IgD-negative memory B cell (primary cell): ENCODE measurements at regions not wholly inside any gene's neighbourhood (a gene's known extent, or its start where the extent isn't known, plus 50 kb on each side); places are given as distances from the start of the nearest gene placed in this dataset.

Experiments
- H3K27ac Mint-ChIP-seq, 3 donors: one replicate each; pipeline ENCODE4 v1.8.0; 2020 to 2022; ENCODE audit warnings: mild to moderate bottlenecking in 3 of 3, mixed read lengths in 3 of 3, moderate library complexity in 1 of 3
- H3K27me3 Mint-ChIP-seq: one replicate; pipeline ENCODE4 v1.8.0; 2021; ENCODE audit warnings: mixed read lengths
- H3K36me3 Mint-ChIP-seq: one replicate; pipeline ENCODE4 v1.8.0; 2020; ENCODE audit warnings: mild to moderate bottlenecking, mixed read lengths
- H3K4me1 Mint-ChIP-seq, 3 donors: one replicate each; pipeline ENCODE4 v1.8.0; 2020 to 2022; ENCODE audit warnings: mixed read lengths in 3 of 3, mild to moderate bottlenecking in 1 of 3
- H3K4me3 Mint-ChIP-seq, 4 donors: one replicate each; pipeline ENCODE4 v1.8.0; 2020 to 2022; ENCODE audit warnings: mild to moderate bottlenecking in 4 of 4, mixed read lengths in 4 of 4, moderate library complexity in 3 of 4
- H3K9me3 Mint-ChIP-seq, 3 donors: one replicate each; pipeline ENCODE4 v1.8.0; 2020 to 2021; ENCODE audit warnings: mixed read lengths in 3 of 3, mild to moderate bottlenecking in 1 of 3

DNA sequence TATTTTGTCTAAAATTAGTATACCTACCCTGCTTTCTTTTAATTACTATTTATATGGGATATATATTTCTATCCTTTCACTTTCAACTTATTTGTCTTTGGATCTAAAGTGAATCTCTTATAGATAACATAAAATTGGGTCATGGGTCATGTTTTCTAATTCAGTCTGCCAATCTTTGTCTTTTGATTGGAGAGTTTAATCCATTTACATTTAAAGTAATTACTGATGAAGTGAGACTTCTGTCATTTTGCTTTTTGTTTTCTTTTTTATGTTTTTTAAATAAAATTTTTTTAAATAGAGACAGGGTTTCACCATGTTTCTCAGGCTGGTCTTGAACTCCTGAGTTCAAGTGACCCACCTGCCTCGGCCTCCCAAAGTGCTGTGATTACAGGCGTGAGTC lies 50.5 kb upstream of the PRDM1 start:
- H3K27me3 Mint-ChIP-seq: peaks cover 2% of the 10 kb centered on the region

DNA sequence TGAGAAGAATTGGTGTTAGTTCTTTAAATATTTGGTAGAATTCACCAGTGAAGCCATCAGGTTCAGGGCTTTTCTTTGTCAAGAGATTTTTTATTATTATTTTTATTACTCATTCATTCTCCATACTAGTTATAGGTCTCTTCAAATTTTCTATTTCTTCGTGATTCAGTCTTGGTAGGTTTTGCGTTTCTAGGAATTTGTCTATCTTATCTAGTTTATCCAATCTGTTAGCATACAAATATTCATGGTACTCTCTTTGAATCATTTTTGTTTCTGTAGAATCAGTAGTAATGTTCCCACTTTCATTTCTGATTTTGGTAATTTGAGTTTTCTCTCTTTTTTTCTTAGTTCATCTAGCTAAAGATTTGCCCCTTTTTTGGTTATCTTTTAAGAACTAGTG lies 52.3 kb upstream of the PRDM1 start:
- no peaks in the 10 kb centered on the region for H3K4me1 Mint-ChIP-seq
- peaks cover 0 to 17% (median 12%) of the 10 kb centered on the region in 3 donors for H3K9me3 Mint-ChIP-seq
- no peak overlapping the region for H3K27ac Mint-ChIP-seq
- peaks cover 2% of the 10 kb centered on the region for H3K36me3 Mint-ChIP-seq
- H3K4me3 Mint-ChIP-seq: no peak overlapping the region
- H3K27me3 Mint-ChIP-seq: peaks cover 2% of the 10 kb centered on the region

More for the DNA sequence above, 50.5 kb upstream of the PRDM1 start:
- peaks cover 0 to 17% (median 12%) of the 10 kb centered on the region in 3 donors for H3K9me3 Mint-ChIP-seq
- H3K27ac Mint-ChIP-seq: no peak overlapping the region
- H3K4me1 Mint-ChIP-seq: no peaks in the 10 kb centered on the region
- no peak overlapping the region for H3K4me3 Mint-ChIP-seq
- peaks cover 2% of the 10 kb centered on the region for H3K36me3 Mint-ChIP-seq

DNA sequence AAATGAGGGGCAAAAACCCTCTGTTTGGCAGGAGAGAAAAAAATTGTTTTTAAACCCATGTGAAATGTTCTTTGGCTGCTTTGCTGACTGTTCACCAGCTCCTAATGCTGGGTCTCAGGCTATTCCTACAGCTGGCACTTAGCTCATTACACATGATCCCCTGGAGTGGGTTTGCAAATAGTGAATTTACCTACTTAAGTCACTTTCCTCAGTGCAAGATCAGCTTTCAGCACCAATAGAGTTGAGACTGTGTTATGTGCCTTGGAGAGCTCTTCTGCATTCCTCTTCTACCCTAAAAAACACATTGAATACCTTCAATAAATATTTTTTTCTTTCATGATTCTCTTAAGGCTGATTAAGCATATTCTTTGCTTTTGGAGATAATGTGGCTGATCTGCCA lies 58.4 kb upstream of the PRDM1 start:
- H3K4me3 Mint-ChIP-seq: no peak overlapping the region
- no peaks in the 10 kb centered on the region for H3K9me3 Mint-ChIP-seq
- H3K36me3 Mint-ChIP-seq: peaks cover 2% of the 10 kb centered on the region
- H3K4me1 Mint-ChIP-seq: peaks cover 0 to 9% (median 2%) of the 10 kb centered on the region in 3 donors
- no peak overlapping the region for H3K27ac Mint-ChIP-seq
- peaks cover 10% of the 10 kb centered on the region for H3K27me3 Mint-ChIP-seq

DNA sequence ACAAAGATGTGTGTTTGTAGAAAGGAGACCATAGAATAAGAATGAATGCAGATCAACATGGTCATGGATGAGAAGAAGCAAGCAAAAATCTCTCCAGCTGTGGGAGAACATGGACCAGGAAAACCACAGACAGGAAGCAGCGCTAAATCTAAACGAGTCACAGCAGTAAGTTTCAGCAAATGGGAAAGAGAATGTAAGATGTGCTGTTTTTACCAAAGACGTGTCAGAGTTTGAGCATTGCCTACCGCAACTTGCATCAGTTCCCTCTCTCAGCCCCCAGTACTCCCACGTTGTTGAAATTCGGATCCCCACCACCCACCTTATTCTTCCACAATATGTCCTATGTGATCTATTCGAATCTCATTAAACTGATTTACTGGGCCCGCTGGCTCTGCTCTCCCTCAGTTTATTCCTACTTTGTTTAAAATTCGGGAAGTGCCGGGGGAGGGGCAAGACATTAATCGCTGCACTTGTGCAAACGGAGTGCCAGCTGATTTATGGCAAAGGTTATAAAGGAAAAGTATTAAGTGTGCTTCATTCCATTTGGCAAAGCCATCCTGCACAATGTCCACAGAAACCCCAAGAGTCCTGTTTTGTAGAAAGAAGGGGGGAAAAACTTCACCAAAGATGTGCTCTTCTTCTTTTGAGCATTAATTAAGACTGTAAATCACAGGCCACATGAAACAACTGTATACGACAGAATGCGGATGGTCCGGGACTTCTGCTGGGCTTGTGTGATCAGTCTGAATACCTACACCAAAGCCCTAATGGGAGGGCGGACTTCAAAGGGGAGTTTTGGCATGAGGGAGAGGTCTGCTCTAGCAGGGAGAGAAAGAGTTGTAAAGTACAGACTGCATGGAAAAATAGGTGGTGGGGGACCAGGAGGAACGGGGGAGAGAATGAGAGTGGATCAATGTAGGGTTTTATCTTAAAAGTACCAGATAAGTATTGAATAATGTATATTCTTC lies 59.1 kb upstream of the PRDM1 start:
- Mint-ChIP-seq H3K4me3 (no peak overlapping the region), H3K27ac (no peak overlapping the region), H3K9me3 (no peaks in the 10 kb centered on the region), H3K4me1 (peaks cover 0 to 9% (median 2%) of the 10 kb centered on the region in 3 donors), H3K36me3 (peaks cover 2% of the 10 kb centered on the region), H3K27me3 (peaks cover 10% of the 10 kb centered on the region)

DNA sequence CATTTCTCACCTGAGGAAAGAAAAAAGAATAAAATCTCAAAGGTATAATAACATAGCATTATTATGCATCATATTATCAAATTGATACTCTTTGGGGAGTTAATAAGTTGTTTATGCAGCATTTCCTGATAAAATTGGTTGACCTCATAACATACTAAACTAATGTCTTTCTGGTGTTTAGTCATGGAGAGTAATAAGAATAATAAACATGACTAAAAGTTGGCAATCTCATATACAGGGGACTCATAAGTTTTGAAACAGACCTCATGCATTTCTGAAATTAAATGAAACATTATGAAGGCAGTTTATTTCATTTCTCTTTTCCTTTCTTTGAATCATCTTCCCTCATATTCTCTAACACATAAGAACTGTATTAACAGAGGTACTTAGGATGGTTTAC lies 60.5 kb upstream of the PRDM1 start:
- H3K36me3 Mint-ChIP-seq: peaks cover 2% of the 10 kb centered on the region
- H3K9me3 Mint-ChIP-seq: no peaks in the 10 kb centered on the region
- H3K27ac Mint-ChIP-seq: no peak overlapping the region
- H3K27me3 Mint-ChIP-seq: peaks cover 10% of the 10 kb centered on the region
- H3K4me3 Mint-ChIP-seq: no peak overlapping the region
- peaks cover 0 to 9% (median 2%) of the 10 kb centered on the region in 3 donors for H3K4me1 Mint-ChIP-seq

DNA sequence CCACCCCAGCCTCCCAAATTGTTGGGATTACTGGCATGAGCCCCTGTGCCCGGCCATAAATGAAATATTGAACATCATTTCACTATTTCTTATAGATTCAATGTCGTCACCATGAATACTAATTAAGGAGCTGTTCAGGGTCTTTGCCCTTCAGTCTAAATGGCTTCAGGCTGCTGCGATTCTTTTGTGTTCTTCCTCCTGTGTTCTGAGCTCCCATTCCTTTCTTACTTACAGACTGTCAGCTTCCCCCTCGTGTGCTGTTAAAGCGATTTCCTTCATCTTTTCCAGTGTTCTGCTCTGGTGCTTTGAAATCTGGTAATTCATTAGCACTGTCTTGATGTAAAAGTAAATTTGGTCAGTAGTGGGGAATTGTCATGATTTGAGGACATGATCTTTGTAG lies 63.3 kb upstream of the PRDM1 start:
- no peak overlapping the region for H3K4me3 Mint-ChIP-seq
- peaks cover 0 to 9% (median 2%) of the 10 kb centered on the region in 3 donors for H3K4me1 Mint-ChIP-seq
- H3K27me3 Mint-ChIP-seq: peaks cover 10% of the 10 kb centered on the region
- H3K27ac Mint-ChIP-seq: no peak overlapping the region
- peaks cover 2% of the 10 kb centered on the region for H3K36me3 Mint-ChIP-seq
- H3K9me3 Mint-ChIP-seq: no peaks in the 10 kb centered on the region

DNA sequence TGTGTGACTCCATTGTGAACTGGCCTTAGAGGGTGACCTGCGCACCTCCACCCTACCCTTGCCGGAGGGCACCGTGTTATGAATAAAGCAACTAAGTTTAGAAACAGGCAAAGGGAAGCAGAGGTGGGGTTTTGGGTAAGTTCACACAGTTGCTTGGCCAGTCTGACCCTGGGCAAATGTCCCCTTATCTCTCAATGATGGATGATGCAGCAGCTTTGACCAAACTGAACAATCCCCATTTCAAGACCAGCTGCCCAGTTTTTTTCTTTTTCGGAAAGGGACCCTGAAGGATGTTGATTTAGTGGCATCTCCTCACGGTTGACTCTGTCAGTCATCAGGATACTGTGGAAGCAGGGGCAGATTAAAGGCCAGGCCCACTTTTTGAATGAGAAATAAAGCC lies 68.7 kb upstream of the PRDM1 start:
- H3K36me3 Mint-ChIP-seq: peaks cover 2% of the 10 kb centered on the region
- no peaks in the 10 kb centered on the region for H3K9me3 Mint-ChIP-seq
- H3K27ac Mint-ChIP-seq: no peak overlapping the region
- no peak overlapping the region for H3K4me3 Mint-ChIP-seq
- H3K4me1 Mint-ChIP-seq: no peaks in the 10 kb centered on the region
- H3K27me3 Mint-ChIP-seq: peaks cover 1% of the 10 kb centered on the region

DNA sequence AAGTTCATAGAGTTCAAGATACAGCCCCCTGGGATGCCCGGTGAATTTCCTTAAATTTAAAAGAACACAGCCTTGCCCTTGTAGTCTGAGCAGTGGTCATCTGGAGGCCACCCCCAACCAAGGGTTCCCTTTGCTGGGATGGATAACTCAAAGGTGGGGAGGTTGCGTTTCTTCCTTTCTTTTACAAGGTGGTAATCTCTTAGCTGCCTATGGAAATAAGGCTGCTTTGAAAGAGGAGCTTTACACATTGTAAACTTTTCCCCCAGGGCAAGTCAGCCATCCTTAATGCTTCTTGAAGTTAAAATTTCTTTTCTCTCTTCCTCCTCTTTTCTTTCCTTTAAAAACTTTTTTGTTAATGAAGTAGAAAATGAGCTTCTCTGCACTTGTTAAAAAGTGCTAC lies 71.2 kb upstream of the PRDM1 start:
- no peak overlapping the region for H3K27ac Mint-ChIP-seq
- no peaks in the 10 kb centered on the region for H3K9me3 Mint-ChIP-seq
- H3K36me3 Mint-ChIP-seq: no peaks in the 10 kb centered on the region
- no peak overlapping the region for H3K4me3 Mint-ChIP-seq
- peaks cover 1% of the 10 kb centered on the region for H3K27me3 Mint-ChIP-seq
- H3K4me1 Mint-ChIP-seq: no peaks in the 10 kb centered on the region

DNA sequence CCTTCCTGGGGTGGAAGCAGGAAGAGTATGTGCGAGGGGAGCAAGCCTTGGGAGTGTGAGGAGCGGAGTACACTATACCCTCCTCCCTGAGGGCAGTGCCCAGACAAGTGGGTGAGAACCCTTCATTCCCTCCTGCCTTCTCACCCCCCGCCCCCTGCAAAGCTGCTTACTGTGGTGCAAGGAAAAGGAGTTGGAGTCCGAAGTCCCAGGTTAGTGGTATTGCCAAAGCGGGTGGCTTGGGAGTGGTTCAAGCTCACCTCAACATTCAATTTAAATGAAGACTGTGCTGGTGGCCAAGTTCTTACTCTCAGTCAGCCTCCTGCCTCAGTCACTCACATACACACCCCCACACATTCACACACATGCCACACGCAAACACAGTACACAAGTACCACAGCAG lies 74.7 kb upstream of the PRDM1 start:
- Mint-ChIP-seq H3K4me1 (no peaks in the 10 kb centered on the region), H3K9me3 (no peaks in the 10 kb centered on the region), H3K27me3 (peaks cover 3% of the 10 kb centered on the region), H3K27ac (no peak overlapping the region), H3K36me3 (peaks cover 2% of the 10 kb centered on the region), H3K4me3 (no peak overlapping the region)

DNA sequence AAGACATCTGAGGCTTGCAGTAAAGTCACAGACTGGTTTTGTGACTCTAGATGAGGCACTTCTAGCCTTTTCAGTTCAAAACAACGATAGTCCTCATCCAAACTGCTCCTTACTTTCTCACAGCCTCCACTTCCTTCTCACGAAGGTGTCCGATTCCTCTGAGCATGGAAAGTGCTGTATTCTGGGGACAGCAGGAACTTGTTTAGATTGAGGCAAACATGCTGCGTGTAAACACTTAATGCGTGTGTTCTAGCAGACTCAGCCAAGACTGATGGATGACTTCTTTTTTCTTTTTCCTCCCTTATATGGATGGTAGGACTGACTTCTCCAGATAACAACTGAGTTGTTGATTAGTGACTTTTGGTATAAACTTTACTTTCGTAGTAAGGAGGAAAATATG lies 80.2 kb upstream of the PRDM1 start:
- Mint-ChIP-seq H3K9me3 (no peaks in the 10 kb centered on the region), H3K27ac (no peak overlapping the region), H3K4me1 (no peaks in the 10 kb centered on the region), H3K4me3 (no peak overlapping the region), H3K27me3 (peaks cover 6% of the 10 kb centered on the region), H3K36me3 (peaks cover 5% of the 10 kb centered on the region)

DNA sequence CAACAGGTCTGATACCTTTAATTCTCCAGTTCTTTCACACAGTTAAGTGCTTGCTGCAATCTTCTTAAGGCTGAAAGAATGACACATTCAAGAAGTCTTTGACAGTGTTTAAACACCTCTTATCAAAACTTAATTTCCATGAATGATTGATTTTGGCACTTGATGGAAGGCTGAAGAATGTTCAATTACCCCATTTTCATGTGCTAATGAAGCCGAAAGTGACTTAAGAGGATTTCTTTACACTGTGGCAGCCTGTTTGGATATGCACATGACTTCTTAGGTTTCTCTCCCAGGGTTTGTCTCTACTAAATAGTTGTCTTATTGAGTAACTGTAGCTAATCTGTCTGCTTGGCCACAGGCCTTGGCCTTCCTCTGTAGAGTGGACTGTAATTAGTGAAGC lies 81.1 kb upstream of the PRDM1 start:
- Mint-ChIP-seq H3K4me1 (no peaks in the 10 kb centered on the region), H3K27me3 (peaks cover 9% of the 10 kb centered on the region), H3K9me3 (no peaks in the 10 kb centered on the region), H3K4me3 (no peak overlapping the region), H3K27ac (no peak overlapping the region), H3K36me3 (peaks cover 5% of the 10 kb centered on the region)

DNA sequence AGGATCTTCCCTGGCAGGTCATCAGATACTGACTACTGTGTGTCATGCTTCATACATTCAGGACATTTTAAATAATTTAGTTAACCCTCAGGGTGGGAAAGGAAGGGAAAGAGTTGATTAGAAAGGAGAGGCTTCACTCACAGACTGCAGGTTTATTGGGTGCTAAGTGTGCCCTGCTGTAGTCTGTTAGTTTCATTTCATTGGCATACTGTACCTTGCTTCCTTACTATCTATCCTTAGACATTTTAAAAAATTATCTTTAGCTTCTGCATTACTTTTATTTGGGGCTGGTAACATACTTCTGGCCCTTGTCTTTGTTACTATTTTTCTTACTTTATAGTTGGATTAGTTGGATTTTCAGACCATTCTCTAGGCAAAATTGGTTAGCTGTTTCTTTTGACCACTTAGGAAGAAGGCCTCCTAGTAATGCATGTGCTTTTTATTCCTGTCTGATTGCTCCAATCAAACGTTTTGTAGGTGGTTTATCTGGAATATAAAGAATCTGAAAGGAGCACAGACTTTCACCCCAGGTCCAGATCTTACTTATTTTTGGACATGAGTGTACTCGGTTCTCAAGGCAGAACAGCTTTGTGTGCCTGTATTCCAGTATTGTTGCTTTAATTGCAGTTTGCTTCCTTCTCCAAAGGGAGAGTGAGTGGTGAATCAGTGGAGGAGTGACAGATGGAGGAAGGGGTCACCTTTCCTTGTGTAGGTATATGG lies 82.7 kb upstream of the PRDM1 start:
- peaks cover 12% of the 10 kb centered on the region for H3K27me3 Mint-ChIP-seq
- H3K9me3 Mint-ChIP-seq: no peaks in the 10 kb centered on the region
- H3K27ac Mint-ChIP-seq: no peak overlapping the region
- peaks cover 5% of the 10 kb centered on the region for H3K36me3 Mint-ChIP-seq
- H3K4me3 Mint-ChIP-seq: no peak overlapping the region
- H3K4me1 Mint-ChIP-seq: no peaks in the 10 kb centered on the region

DNA sequence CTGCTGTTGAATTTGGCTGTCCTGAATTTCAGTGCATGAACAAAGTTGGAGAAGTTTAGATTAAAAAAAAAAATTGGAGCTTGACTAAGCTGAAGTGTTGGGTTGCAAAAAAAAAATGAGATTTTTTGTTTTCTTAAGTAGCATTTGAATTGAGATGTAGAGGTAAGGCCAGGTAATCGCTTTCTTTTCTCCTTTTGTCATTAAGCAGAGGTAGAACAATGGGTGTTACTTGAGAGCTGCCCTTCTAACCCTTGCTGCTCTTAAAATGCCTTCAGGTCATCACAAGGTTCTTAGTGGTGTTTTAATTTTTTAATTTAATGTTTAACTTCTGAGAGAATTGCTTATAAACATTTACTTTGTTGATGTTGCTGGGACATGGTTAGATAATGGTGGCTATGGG lies 84.1 kb upstream of the PRDM1 start:
- Mint-ChIP-seq H3K27me3 (peaks cover 9% of the 10 kb centered on the region), H3K36me3 (peaks cover 5% of the 10 kb centered on the region), H3K27ac (no peak overlapping the region), H3K4me3 (no peak overlapping the region), H3K9me3 (no peaks in the 10 kb centered on the region), H3K4me1 (no peaks in the 10 kb centered on the region)

DNA sequence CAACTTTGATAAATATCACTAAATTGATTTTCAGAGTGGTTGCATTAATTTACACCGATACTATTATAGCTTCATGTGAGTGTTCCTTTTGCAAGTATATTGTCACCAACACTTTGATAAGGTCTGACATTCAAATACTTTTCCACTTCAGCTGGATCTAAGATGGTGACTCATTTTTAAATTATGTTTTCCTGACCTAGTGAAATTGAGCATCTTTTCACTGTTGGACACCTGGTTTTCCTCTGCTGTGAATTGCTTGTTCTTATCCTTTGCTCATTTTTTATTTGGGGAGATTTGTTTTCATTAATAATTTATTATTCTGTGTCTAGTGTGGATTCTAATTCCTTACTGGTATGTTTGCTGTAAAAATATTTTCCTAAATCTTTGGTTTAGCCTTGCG lies 85.2 kb upstream of the PRDM1 start:
- H3K4me3 Mint-ChIP-seq: no peak overlapping the region
- H3K36me3 Mint-ChIP-seq: peaks cover 2% of the 10 kb centered on the region
- H3K27me3 Mint-ChIP-seq: peaks cover 9% of the 10 kb centered on the region

DNA sequence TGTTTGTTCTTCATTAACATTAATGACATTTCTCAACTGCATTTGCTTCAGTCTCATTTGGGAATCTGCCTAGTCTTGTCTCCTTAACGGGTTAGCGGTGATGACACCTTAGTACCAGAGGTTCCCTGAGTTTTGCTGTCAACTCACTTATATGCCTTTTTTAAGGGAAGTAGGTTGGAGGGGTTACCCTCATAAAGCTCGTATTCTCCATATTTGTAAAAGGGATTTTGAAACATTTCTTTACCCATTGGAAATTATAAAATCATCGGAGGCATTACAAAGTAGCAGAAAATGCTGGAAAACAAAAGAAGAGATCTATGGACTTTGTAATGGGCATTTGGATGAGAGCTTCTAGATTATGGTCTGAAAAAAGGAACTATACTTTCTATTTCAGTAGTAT lies 88.7 kb upstream of the PRDM1 start:
- Mint-ChIP-seq H3K27me3 (peaks cover 27% of the 10 kb centered on the region), H3K4me1 (peaks cover 12 to 14% (median 12%) of the 10 kb centered on the region in 3 donors), H3K4me3 (peak overlapping the region in 1 of 4 donors; percentile 33), H3K36me3 (no peaks in the 10 kb centered on the region), H3K9me3 (peaks cover 0 to 2% (median 1%) of the 10 kb centered on the region in 3 donors), H3K27ac (no peak overlapping the region)

More for the DNA sequence above, 85.2 kb upstream of the PRDM1 start:
- H3K9me3 Mint-ChIP-seq: no peaks in the 10 kb centered on the region
- no peak overlapping the region for H3K27ac Mint-ChIP-seq
- H3K4me1 Mint-ChIP-seq: peaks cover 0 to 1% (median 0%) of the 10 kb centered on the region in 3 donors
